ENCODE measurements at regions not wholly inside any gene's neighbourhood (a gene's known extent, or its start where the extent isn't known, plus 50 kb on each side); places are given as distances from the start of the nearest gene placed in this dataset.
A peak's percentile ranks its signal among the peaks of the same experiment; 100 is the strongest.

GRCh38 chr2:75277111-75277510 lies 77.8 kb upstream of the TACR1 start:
- CTCF ChIA-PET = interaction anchor here (0.7 to 4.8 kb wide), 4 partner anchors 15 to 266 kb away, joined by 3 to 28 read pairs (median 4); partner anchors contain the start of gene TACR1
- H3K4me1 ChIP-seq = peaks cover 30% of the 10 kb centered on the region
- TF ChIP-seq MYC (IDR thresholded peaks at IDR 0.05; ENCODE audit: borderline replicate concordance, low read length) = no peak
- peak; percentile 34; the same call in 1 of the 2 replicates for TF ChIP-seq JUNB (IDR thresholded peaks at IDR 0.05)
- TF ChIP-seq PHF8 (IDR thresholded peaks at IDR 0.05; ENCODE audit: borderline replicate concordance, low read depth) = no peak
- peak; percentile 68 to 79; a peak in 4 of 6 replicates for ATAC-seq
- no peak for FAIRE-seq
- peak in 1 of 2 experiments; percentile 6 for DNase-seq (ENCODE audit: low read depth in 1 of 2, low spot score in 1 of 2)
- peak overlapping the region; percentile 62 for H3K4me2 ChIP-seq
- no peak overlapping the region for H3K4me3 ChIP-seq
- peak overlapping the region; percentile 25 to 57; a peak in 4 of 6 replicates for H3K27ac ChIP-seq
- no peaks in the 10 kb centered on the region for H3K9me3 ChIP-seq
- POLR2A ChIA-PET = interaction anchor here (1.1 kb wide), 1 partner anchor 39 kb away, joined by 6 read pairs; no protein-coding TSS in a partner anchor

DNA sequence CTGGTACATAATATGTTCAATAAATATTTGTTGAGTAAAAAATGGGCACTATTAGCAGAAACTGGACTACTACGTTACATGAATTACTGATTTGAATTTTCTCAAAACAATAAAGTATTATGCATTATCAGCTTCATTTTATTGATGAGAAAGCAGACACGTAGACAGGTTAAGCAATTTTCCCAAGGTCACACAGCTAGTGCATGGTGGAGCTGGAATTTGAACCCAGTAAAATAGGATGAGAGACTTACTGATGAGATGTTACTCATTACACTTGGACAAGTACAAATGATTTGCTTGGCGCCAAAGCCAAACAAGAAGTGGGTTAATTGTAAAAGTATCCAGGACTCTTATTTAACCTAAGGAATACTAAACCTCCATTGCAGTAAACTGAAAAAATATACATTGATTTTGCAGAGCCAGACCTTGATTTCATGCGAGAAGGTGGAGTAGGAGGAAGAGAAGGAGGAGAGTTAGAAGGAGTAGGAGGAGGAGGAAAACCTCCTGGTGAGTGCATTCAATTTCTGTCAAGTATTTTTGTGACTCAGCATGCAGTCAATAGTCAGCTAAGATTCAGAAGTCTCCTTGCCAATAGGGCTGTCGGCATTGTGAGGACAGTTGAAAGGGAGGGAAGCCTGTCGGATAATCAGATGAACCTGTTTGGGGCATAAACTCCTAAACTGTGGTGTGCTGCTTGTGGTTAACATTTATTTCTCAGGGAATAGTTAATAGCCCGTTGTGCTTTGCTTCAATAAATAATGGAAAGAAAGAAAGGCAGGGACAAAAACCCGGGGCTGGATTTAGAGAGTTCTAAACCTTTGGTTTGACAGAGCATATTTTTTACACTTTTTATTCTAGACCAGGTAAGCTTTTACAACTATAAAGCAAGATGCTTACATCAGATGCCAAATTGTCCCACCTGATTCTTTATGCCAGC lies 77.0 kb upstream of the TACR1 start:
- WGBS (ENCODE audit: missing lambda C conversion rate) = 22% methylated on average over 8 of the region's 8 CpGs
- peak; percentile 88 to 94; a peak in 5 of 6 replicates for ATAC-seq
- Histone ChIP-seq H3K9me3 (no peaks in the 10 kb centered on the region), H3K4me3 (no peak overlapping the region; the same call in 2 of the 3 replicates), H3K27ac (peak overlapping the region; percentile 25 to 57; a peak in 4 of 6 replicates), H3K4me2 (peak overlapping the region; percentile 62), H3K4me1 (peaks cover 30% of the 10 kb centered on the region)
- peak; percentile 40 to 47 for DNase-seq (ENCODE audit: low read depth in 1 of 2, low spot score in 1 of 2)
- POLR2A ChIA-PET = interaction anchor here (1.1 kb wide), 1 partner anchor 38 kb away, joined by 6 read pairs; no protein-coding TSS in a partner anchor
- TF ChIP-seq, protein P1, sequence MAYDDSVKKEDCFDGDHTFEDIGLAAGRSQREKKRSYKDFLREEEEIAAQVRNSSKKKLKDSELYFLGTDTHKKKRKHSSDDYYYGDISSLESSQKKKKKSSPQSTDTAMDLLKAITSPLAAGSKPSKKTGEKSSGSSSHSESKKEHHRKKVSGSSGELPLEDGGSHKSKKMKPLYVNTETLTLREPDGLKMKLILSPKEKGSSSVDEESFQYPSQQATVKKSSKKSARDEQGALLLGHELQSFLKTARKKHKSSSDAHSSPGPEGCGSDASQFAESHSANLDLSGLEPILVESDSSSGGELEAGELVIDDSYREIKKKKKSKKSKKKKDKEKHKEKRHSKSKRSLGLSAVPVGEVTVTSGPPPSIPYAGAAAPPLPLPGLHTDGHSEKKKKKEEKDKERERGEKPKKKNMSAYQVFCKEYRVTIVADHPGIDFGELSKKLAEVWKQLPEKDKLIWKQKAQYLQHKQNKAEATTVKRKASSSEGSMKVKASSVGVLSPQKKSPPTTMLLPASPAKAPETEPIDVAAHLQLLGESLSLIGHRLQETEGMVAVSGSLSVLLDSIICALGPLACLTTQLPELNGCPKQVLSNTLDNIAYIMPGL (CRISPR knock-in tag; IDR thresholded peaks at IDR 0.05; ENCODE audit: borderline replicate concordance) = no peak
- no peak for TF ChIP-seq CHD2 (IDR thresholded peaks at IDR 0.05; ENCODE audit: low read length, partially characterized antibody)
- TF ChIP-seq CEBPB (IDR thresholded peaks at IDR 0.05) = peak in 1 of 2 experiments; percentile 26; a peak in 1 of 4 replicates
- peak; percentile 33; the same call in 1 of the 2 replicates for TF ChIP-seq FOSL2 (IDR thresholded peaks at IDR 0.05)
- no peak for TF ChIP-seq FOSL2 (CRISPR knock-in tag; IDR thresholded peaks at IDR 0.05)
- TF ChIP-seq RAD21 (conservative IDR thresholded peaks at IDR 0.05 in 1 of 2, IDR thresholded peaks at IDR 0.05 in 1 of 2) = no peak
- TF ChIP-seq BHLHE40 (IDR thresholded peaks at IDR 0.05; ENCODE audit: low read depth, low read length) = no peak
- TF ChIP-seq EHMT2 (IDR thresholded peaks at IDR 0.05; ENCODE audit: low read depth) = no peak
- TF ChIP-seq, protein P2, sequence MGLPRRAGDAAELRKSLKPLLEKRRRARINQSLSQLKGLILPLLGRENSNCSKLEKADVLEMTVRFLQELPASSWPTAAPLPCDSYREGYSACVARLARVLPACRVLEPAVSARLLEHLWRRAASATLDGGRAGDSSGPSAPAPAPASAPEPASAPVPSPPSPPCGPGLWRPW (IDR thresholded peaks at IDR 0.05) = no peak
- no peak for TF ChIP-seq ELK1 (IDR thresholded peaks at IDR 0.05; ENCODE audit: low read depth, low read length)
- CTCF ChIA-PET = interaction anchor here (0.8 to 4.8 kb wide), 2 partner anchors 17 to 76 kb away, joined by 3 to 28 read pairs; partner anchors contain the start of gene TACR1
- FAIRE-seq = peak; percentile 32

- Histone ChIP-seq H3K27ac (no peak overlapping the region), H3K4me2 (no peak overlapping the region), H3K9me3 (no peaks in the 10 kb centered on the region), H3K4me1 (peaks cover 30% of the 10 kb centered on the region), H3K4me3 (no peak overlapping the region)
- ChIA-PET CTCF (interaction anchor here (0.5 to 4.8 kb wide), 2 partner anchors 75 to 197 kb away, joined by 3 to 28 read pairs; partner anchors contain the start of gene TACR1), POLR2A (no interaction called here)
- DNase-seq (ENCODE audit: low read depth in 1 of 2, low spot score in 1 of 2) = no peak
- WGBS (ENCODE audit: missing lambda C conversion rate) = 100% methylated on average over 1 of the region's 1 CpG
- no peak for ATAC-seq
- TF ChIP-seq HEYL (CRISPR knock-in tag; IDR thresholded peaks at IDR 0.05) (no peak), FOXS1 (CRISPR knock-in tag; IDR thresholded peaks at IDR 0.05) (no peak), CBX8 (IDR thresholded peaks at IDR 0.05) (no peak), NPAS2 (CRISPR knock-in tag; IDR thresholded peaks at IDR 0.05; ENCODE audit: borderline replicate concordance) (no peak), RFX5 (IDR thresholded peaks at IDR 0.05) (no peak)
- no peak for FAIRE-seq
These were observed 75.6 kb upstream of the TACR1 start for GRCh38 chr2:75274936-75275335.
